OCI-LY7 (cell line): ENCODE measurements at regions not wholly inside any gene's neighbourhood (a gene's known extent, or its start where the extent isn't known, plus 50 kb on each side); places are given as distances from the start of the nearest gene placed in this dataset.

Experiments
- EZH2phosphoT487 ChIP-seq: fragments of 200-600 bp; sonication (generic); IDR thresholded peaks from 2 replicates; pipeline ENCODE4 v1.6.1; 2018; ENCODE audit warnings: low read depth, borderline replicate concordance, mild to moderate bottlenecking, mixed run types, antibody characterized with exemption, low read length, moderate library complexity, mixed read lengths
- TF ChIP-seq, protein P1 (sequence below): fragments of 200-600 bp; sonication (generic); conservative IDR thresholded peaks from 2 replicates; pipeline ENCODE4 v1.5.1; 2014; ENCODE audit warnings: mild to moderate bottlenecking, antibody characterized with exemption, low read length, moderate library complexity, mixed read lengths

DNA sequence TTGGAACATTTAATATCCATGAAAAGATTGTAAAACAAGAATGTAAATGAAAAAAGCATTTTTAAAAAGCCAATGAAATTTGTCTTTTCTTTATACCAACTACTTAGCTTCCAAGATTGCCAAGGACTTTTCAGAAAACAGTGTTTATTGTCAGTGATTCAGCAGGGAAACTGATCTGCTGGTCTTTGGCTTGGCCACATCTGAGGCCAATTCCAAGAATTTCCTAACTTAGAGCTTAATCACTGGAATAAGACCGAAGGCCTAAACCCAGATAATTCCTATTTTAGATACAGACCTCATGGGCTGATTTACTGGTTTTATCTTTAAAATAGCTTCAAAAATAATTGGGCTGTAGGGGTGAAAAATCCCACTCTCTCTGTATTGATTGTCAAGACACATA lies 260.5 kb upstream of the RORA start:
- TF ChIP-seq EZH2phosphoT487 = no peak
- TF ChIP-seq, protein P1, sequence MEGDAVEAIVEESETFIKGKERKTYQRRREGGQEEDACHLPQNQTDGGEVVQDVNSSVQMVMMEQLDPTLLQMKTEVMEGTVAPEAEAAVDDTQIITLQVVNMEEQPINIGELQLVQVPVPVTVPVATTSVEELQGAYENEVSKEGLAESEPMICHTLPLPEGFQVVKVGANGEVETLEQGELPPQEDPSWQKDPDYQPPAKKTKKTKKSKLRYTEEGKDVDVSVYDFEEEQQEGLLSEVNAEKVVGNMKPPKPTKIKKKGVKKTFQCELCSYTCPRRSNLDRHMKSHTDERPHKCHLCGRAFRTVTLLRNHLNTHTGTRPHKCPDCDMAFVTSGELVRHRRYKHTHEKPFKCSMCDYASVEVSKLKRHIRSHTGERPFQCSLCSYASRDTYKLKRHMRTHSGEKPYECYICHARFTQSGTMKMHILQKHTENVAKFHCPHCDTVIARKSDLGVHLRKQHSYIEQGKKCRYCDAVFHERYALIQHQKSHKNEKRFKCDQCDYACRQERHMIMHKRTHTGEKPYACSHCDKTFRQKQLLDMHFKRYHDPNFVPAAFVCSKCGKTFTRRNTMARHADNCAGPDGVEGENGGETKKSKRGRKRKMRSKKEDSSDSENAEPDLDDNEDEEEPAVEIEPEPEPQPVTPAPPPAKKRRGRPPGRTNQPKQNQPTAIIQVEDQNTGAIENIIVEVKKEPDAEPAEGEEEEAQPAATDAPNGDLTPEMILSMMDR = no peak
